ENCODE measurements at regions not wholly inside any gene's neighbourhood (a gene's known extent, or its start where the extent isn't known, plus 50 kb on each side); places are given as distances from the start of the nearest gene placed in this dataset.

- no peak for TF ChIP-seq POLR2A (IDR thresholded peaks at IDR 0.05)
- TF ChIP-seq, protein P1, sequence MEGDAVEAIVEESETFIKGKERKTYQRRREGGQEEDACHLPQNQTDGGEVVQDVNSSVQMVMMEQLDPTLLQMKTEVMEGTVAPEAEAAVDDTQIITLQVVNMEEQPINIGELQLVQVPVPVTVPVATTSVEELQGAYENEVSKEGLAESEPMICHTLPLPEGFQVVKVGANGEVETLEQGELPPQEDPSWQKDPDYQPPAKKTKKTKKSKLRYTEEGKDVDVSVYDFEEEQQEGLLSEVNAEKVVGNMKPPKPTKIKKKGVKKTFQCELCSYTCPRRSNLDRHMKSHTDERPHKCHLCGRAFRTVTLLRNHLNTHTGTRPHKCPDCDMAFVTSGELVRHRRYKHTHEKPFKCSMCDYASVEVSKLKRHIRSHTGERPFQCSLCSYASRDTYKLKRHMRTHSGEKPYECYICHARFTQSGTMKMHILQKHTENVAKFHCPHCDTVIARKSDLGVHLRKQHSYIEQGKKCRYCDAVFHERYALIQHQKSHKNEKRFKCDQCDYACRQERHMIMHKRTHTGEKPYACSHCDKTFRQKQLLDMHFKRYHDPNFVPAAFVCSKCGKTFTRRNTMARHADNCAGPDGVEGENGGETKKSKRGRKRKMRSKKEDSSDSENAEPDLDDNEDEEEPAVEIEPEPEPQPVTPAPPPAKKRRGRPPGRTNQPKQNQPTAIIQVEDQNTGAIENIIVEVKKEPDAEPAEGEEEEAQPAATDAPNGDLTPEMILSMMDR (IDR thresholded peaks at IDR 0.05), result no peak
Observed at GRCh38 chr2:18209934-18210639, 331.6 kb downstream of the KCNS3 start.
